ENCODE measurements at regions not wholly inside any gene's neighbourhood (a gene's known extent, or its start where the extent isn't known, plus 50 kb on each side); places are given as distances from the start of the nearest gene placed in this dataset.

DNA sequence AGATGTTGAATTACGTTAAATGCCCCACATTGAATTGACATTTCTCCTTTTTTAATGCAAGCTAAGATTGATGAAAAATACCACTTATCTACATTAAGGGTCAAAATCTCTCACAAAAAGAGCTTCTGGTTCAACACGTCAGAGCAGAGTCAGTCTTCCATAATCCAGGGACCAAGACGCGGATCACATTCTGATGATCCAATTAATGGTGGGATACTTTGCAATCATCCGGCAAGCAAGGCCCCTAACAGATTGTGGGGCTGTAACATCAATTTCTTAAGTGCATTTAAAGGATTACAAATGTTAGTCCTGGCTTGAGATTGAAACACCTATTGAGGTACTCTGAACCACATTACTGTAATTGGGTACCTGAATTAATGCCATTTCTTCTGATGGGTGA lies 120.2 kb upstream of the ESRRG start:
- TF ChIP-seq, protein P1, sequence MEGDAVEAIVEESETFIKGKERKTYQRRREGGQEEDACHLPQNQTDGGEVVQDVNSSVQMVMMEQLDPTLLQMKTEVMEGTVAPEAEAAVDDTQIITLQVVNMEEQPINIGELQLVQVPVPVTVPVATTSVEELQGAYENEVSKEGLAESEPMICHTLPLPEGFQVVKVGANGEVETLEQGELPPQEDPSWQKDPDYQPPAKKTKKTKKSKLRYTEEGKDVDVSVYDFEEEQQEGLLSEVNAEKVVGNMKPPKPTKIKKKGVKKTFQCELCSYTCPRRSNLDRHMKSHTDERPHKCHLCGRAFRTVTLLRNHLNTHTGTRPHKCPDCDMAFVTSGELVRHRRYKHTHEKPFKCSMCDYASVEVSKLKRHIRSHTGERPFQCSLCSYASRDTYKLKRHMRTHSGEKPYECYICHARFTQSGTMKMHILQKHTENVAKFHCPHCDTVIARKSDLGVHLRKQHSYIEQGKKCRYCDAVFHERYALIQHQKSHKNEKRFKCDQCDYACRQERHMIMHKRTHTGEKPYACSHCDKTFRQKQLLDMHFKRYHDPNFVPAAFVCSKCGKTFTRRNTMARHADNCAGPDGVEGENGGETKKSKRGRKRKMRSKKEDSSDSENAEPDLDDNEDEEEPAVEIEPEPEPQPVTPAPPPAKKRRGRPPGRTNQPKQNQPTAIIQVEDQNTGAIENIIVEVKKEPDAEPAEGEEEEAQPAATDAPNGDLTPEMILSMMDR (IDR thresholded peaks at IDR 0.05; ENCODE audit: low read depth, low read length, missing control alignments): no peak
- Histone ChIP-seq H3K27me3 (replicated peaks) (no peaks in the 10 kb centered on the region), H3K4me3 (ENCODE audit: low read depth, low read length) (no peak overlapping the region), H3K27ac (no peak overlapping the region), H3K36me3 (replicated peaks) (no peaks in the 10 kb centered on the region)
- no peak for DNase-seq
- in situ Hi-C loops (cut with HindIII; ENCODE audit: low pct_ligation_motif_present, low sequenced_read_pairs): no loop called here

DNA sequence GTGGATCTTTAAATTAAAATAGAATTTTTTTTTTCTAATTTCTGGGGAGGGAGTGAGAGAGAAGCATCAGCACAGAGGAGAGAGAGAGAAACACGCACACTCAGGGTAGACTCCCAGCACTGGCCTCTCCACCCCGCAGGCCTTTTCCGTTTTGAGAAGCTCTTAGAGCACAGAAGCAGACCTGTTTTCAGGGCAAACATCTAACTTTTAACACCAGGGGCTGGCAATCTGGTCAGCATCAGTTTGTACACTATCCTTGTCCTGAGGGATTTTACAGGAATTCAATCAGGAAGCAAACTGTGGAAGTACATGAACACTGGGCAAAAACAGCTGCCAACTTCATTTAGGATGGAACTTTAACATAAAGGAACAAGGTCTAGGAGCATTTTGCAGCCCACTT lies 117.9 kb upstream of the ESRRG start:
- TF ChIP-seq, protein P1 (IDR thresholded peaks at IDR 0.05; ENCODE audit: low read depth, low read length, missing control alignments): no peak
- Histone ChIP-seq H3K27me3 (replicated peaks) (no peaks in the 10 kb centered on the region), H3K36me3 (replicated peaks) (no peaks in the 10 kb centered on the region), H3K27ac (no peak overlapping the region), H3K4me3 (ENCODE audit: low read depth, low read length) (no peak overlapping the region)
- in situ Hi-C loops (cut with HindIII; ENCODE audit: low pct_ligation_motif_present, low sequenced_read_pairs): no loop called here
- no peak for DNase-seq

DNA sequence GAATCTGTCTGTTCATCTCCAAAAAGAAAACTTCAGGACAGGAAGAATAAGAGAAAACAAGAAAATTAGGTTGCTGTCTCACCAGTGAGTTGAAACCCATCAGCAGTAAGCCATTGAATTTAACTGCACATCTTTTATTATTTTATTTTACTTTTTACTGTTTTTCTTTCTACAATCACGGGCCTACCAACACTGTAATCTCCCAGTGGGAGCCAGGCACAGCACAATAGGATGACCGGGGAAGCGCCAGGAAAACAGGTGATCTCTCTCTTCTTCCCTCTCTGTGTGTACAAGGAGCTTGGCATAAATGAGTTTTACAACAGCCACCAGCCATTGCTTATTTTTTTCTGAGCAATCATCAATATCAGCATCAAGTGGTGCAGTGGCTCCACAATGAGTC lies 113.1 kb upstream of the ESRRG start:
- no peaks in the 10 kb centered on the region for H3K27me3 ChIP-seq (replicated peaks)
- TF ChIP-seq, protein P1 (IDR thresholded peaks at IDR 0.05; ENCODE audit: low read depth, low read length, missing control alignments): no peak
- DNase-seq: no peak
- no peak overlapping the region for H3K27ac ChIP-seq
- H3K36me3 ChIP-seq (replicated peaks): no peaks in the 10 kb centered on the region
- in situ Hi-C loops (cut with HindIII; ENCODE audit: low pct_ligation_motif_present, low sequenced_read_pairs): no loop called here
- no peak overlapping the region for H3K4me3 ChIP-seq (ENCODE audit: low read depth, low read length)

DNA sequence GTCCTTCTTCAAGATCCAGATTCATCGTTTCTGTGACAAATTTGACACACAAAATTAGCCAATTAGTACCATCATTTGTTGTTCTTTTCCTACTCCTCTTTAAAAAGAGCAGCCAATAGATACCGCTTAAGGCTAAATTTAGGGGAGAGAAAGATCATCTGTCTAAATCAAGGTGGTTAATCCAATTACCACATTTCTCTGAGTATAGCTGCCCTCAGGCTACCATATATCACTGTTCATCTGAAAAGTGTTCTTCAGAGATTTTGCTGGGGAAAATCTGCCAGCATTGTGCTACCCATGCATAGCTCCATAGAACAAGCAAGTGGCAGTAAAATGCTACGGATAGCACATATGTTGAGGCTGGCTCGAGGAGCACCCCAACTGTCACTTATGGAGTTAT lies 110.3 kb upstream of the ESRRG start:
- Histone ChIP-seq H3K27me3 (replicated peaks) (no peaks in the 10 kb centered on the region), H3K4me3 (ENCODE audit: low read depth, low read length) (no peak overlapping the region), H3K36me3 (replicated peaks) (no peaks in the 10 kb centered on the region), H3K27ac (no peak overlapping the region)
- in situ Hi-C loops (cut with HindIII; ENCODE audit: low pct_ligation_motif_present, low sequenced_read_pairs): no loop called here
- no peak for DNase-seq
- TF ChIP-seq, protein P1 (IDR thresholded peaks at IDR 0.05; ENCODE audit: low read depth, low read length, missing control alignments): no peak

DNA sequence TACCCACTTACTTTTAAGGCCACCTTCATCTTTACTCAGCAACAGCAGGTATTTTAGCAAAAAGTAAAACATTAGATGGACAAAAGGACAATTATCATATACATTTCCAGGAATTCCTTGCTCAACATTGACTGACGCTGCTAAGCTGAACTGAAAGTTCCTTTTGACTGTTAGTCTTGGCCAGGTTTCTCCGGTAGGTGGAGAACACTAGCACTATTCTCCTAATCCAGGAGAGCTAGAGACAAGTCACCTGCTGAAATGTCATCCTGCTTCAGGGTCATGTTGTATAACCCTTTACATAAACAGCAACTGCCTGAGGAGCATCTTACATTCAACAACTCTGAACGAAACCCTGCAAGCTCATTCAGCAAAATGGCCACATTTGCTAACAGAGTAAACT lies 109.0 kb upstream of the ESRRG start:
- TF ChIP-seq, protein P1 (IDR thresholded peaks at IDR 0.05; ENCODE audit: low read depth, low read length, missing control alignments): no peak
- Histone ChIP-seq H3K36me3 (replicated peaks) (no peaks in the 10 kb centered on the region), H3K4me3 (ENCODE audit: low read depth, low read length) (no peak overlapping the region), H3K27me3 (replicated peaks) (no peaks in the 10 kb centered on the region), H3K27ac (no peak overlapping the region)
- in situ Hi-C loops (cut with HindIII; ENCODE audit: low pct_ligation_motif_present, low sequenced_read_pairs): no loop called here
- DNase-seq: no peak

DNA sequence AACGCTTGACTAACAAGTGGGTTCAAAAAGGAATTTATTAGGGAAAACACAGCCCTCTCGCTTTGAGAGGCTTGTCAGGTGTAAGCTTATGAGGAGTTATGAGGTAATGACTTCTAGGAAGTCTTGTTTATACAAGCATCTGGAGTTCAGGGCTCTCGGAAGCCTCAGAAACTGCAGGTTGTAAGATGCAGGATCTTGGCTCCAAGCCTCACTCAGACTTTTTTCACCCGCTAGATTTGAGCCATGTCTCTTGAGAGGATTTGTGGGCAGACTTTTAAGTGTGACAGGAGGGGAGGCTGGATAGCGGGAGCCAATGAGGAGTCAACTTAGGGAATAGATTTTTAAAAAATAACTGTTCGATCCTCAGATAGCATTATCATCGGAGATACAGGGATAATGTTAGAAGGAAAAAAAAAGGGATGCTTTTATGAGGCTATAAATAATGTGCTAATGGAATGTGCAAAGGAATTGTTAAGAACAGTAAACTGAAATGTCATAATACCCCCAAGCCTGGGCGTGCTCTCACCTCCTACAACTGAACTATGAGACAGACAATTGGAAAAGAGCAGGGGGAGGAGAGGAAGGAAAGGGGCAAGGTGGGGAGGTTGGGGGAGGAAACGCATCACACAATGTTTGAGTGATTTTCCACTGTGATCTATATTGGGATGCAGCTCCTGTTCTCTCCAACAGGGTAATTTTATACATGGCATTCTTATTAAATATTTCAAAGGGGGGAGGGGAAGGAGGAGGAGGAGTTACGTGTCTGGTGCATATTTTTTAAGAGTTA lies 107.4 kb upstream of the ESRRG start:
- no peaks in the 10 kb centered on the region for H3K27me3 ChIP-seq (replicated peaks)
- DNase-seq: no peak
- in situ Hi-C loops (cut with HindIII; ENCODE audit: low pct_ligation_motif_present, low sequenced_read_pairs): no loop called here
- H3K36me3 ChIP-seq (replicated peaks): no peaks in the 10 kb centered on the region
- no peak overlapping the region for H3K4me3 ChIP-seq (ENCODE audit: low read depth, low read length)
- no peak overlapping the region for H3K27ac ChIP-seq
- TF ChIP-seq, protein P1 (IDR thresholded peaks at IDR 0.05; ENCODE audit: low read depth, low read length, missing control alignments): no peak
